ENCODE measurements at regions not wholly inside any gene's neighbourhood (a gene's known extent, or its start where the extent isn't known, plus 50 kb on each side); places are given as distances from the start of the nearest gene placed in this dataset.

DNA sequence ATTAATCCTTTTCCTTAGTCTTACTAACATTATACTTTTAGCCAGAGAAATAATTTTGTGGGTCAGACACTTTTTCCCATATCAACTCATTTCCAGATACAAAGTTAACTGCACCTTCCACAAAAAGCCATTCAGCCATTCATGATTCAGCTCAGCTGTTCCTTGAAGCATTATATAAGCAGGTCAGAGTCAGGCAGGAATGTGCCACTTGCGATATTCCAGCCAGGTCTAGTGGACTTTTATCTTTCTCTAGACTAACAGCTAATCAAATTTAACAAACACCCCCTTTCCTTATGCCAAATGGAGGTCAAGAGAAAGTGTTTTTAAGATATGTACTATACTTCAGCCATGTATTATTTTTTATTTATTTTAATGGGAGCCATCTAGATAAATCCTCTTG lies 75.6 kb upstream of the EPB41L3 start:
- no peak for TF ChIP-seq CTCF (IDR thresholded peaks at IDR 0.05)
- no peaks in the 10 kb centered on the region for H3K9me3 Mint-ChIP-seq (ENCODE audit: low read depth)
- no peak overlapping the region for H3K4me3 Mint-ChIP-seq (ENCODE audit: unreplicated experiment)
- no peak for DNase-seq (ENCODE audit: low spot score)
- no peaks in the 10 kb centered on the region for H3K36me3 Mint-ChIP-seq (ENCODE audit: low read depth)
- H3K4me1 Mint-ChIP-seq (ENCODE audit: low read depth), result peaks cover 9% of the 10 kb centered on the region
- H3K27me3 Mint-ChIP-seq (ENCODE audit: low read depth), result peaks cover 1% of the 10 kb centered on the region
- H3K27ac Mint-ChIP-seq (ENCODE audit: unreplicated experiment), result no peak overlapping the region

DNA sequence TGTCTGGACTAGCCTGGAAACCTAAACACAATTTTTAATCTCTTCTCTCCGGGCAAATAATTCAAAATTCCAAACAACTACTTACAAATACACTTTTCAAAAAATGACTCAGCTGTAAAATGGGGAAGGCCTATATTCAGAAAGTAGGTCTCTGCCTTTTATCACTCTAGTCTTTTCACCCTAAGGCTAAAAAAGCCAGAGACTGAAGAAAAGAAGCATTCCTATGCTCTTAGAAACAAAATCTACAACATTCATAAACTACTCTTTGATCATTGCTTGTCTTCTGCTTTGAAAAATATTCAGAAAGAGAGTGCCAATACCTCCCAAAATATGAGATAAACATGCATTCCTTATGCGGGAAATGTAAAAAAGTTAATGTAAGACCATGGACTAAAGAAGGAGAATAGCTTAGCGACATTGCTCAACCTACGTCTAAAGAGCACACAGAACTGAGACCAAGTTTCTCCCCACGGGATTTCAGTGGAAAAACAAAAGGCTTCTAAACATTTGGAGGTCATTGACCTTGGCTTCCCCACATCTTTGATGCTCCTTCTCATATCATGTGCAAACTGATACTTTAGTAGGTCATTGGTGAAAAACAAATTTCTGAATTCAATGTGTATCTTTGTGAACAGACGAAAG lies 74.4 kb upstream of the EPB41L3 start:
- no peak overlapping the region for H3K4me3 Mint-ChIP-seq (ENCODE audit: unreplicated experiment)
- no peak for TF ChIP-seq CTCF (IDR thresholded peaks at IDR 0.05)
- H3K27ac Mint-ChIP-seq (ENCODE audit: unreplicated experiment), result no peak overlapping the region

GRCh38 chr18:5611221-5611620 lies 67.4 kb upstream of the EPB41L3 start:
- H3K9me3 Mint-ChIP-seq (ENCODE audit: low read depth), result peaks cover 4% of the 10 kb centered on the region
- no peaks in the 10 kb centered on the region for H3K4me1 Mint-ChIP-seq (ENCODE audit: low read depth)
- no peak for DNase-seq (ENCODE audit: low spot score)
- H3K27me3 Mint-ChIP-seq (ENCODE audit: low read depth), result peaks cover 5% of the 10 kb centered on the region
- TF ChIP-seq CTCF (IDR thresholded peaks at IDR 0.05), result no peak
- H3K36me3 Mint-ChIP-seq (ENCODE audit: low read depth), result no peaks in the 10 kb centered on the region
- H3K27ac Mint-ChIP-seq (ENCODE audit: unreplicated experiment), result no peak overlapping the region
- H3K4me3 Mint-ChIP-seq (ENCODE audit: unreplicated experiment), result no peak overlapping the region

More for the DNA sequence above, 74.4 kb upstream of the EPB41L3 start:
- peaks cover 9% of the 10 kb centered on the region for H3K4me1 Mint-ChIP-seq (ENCODE audit: low read depth)
- no peaks in the 10 kb centered on the region for H3K9me3 Mint-ChIP-seq (ENCODE audit: low read depth)
- H3K36me3 Mint-ChIP-seq (ENCODE audit: low read depth), result no peaks in the 10 kb centered on the region
- peaks cover 2% of the 10 kb centered on the region for H3K27me3 Mint-ChIP-seq (ENCODE audit: low read depth)
- DNase-seq (ENCODE audit: low spot score), result no peak

- Mint-ChIP-seq H3K27ac (ENCODE audit: unreplicated experiment) (no peak overlapping the region), H3K4me1 (ENCODE audit: low read depth) (no peaks in the 10 kb centered on the region), H3K9me3 (ENCODE audit: low read depth) (peaks cover 4% of the 10 kb centered on the region), H3K27me3 (ENCODE audit: low read depth) (peaks cover 3% of the 10 kb centered on the region), H3K36me3 (ENCODE audit: low read depth) (no peaks in the 10 kb centered on the region), H3K4me3 (ENCODE audit: unreplicated experiment) (no peak overlapping the region)
- TF ChIP-seq CTCF (IDR thresholded peaks at IDR 0.05), result no peak
- DNase-seq (ENCODE audit: low spot score), result no peak
Measured at GRCh38 chr18:5608846-5609245, 65.0 kb upstream of the EPB41L3 start.

- no peak for TF ChIP-seq CTCF (IDR thresholded peaks at IDR 0.05)
- H3K27ac Mint-ChIP-seq (ENCODE audit: unreplicated experiment), result no peak overlapping the region
- peaks cover 4% of the 10 kb centered on the region for H3K9me3 Mint-ChIP-seq (ENCODE audit: low read depth)
- no peak for DNase-seq (ENCODE audit: low spot score)
- peaks cover 3% of the 10 kb centered on the region for H3K27me3 Mint-ChIP-seq (ENCODE audit: low read depth)
- no peak overlapping the region for H3K4me3 Mint-ChIP-seq (ENCODE audit: unreplicated experiment)
- H3K36me3 Mint-ChIP-seq (ENCODE audit: low read depth), result no peaks in the 10 kb centered on the region
- no peaks in the 10 kb centered on the region for H3K4me1 Mint-ChIP-seq (ENCODE audit: low read depth)
Measured at GRCh38 chr18:5606951-5607350, 63.2 kb upstream of the EPB41L3 start.

Data from chondrocyte (in vitro differentiated cells).